IPS DF 6.9 (cell line): ENCODE measurements at regions not wholly inside any gene's neighbourhood (a gene's known extent, or its start where the extent isn't known, plus 50 kb on each side); places are given as distances from the start of the nearest gene placed in this dataset.
"Not testable (repeated sequence)": the region's sequence is repeated elsewhere in the genome, so short reads cannot be mapped to it uniquely, and the experiment has no call there.

ENCODE experiments used
- DNase-seq: peaks from one replicate; pipeline ENCODE4 v3.0.0-alpha.2; 2013; ENCODE audit warnings: low read depth, low spot score
- H3K27ac ChIP-seq: one replicate; pipeline ENCODE4 v1.5.1; 2013; ENCODE audit warnings: low read length, control low read depth
- H3K27me3 ChIP-seq: 2 replicates; pipeline ENCODE4 v1.6.1; 2013; ENCODE audit warnings: mild to moderate bottlenecking, low read length; ENCODE audit not compliant: control insufficient read depth, insufficient read depth
- H3K36me3 ChIP-seq: 2 replicates; pipeline ENCODE4 v1.6.1; 2013; ENCODE audit warnings: low read length; ENCODE audit not compliant: control insufficient read depth, insufficient read depth
- H3K4me1 ChIP-seq: 2 replicates; pipeline ENCODE4 v1.6.1; 2013; ENCODE audit warnings: low read length; ENCODE audit not compliant: control insufficient read depth, insufficient read depth
- H3K4me3 ChIP-seq: 2 replicates; pipeline ENCODE4 v1.5.1; 2013; ENCODE audit warnings: mild to moderate bottlenecking, low read length
- H3K9me3 ChIP-seq: 2 replicates; pipeline ENCODE4 v1.6.1; 2013; ENCODE audit warnings: low read length, inconsistent platforms; ENCODE audit not compliant: control insufficient read depth, insufficient read depth
- WGBS: extraction: QIAGEN DNeasy Blood & Tissue Kit; methylation state at CpG from one replicate; pipeline ENCODE4 v1.1.7; 2013; ENCODE audit warnings: mixed read lengths, missing lambda C conversion rate; ENCODE audit not compliant: insufficient read length, insufficient coverage; 5-methylcytosine and 5-hydroxymethylcytosine counted together

DNA sequence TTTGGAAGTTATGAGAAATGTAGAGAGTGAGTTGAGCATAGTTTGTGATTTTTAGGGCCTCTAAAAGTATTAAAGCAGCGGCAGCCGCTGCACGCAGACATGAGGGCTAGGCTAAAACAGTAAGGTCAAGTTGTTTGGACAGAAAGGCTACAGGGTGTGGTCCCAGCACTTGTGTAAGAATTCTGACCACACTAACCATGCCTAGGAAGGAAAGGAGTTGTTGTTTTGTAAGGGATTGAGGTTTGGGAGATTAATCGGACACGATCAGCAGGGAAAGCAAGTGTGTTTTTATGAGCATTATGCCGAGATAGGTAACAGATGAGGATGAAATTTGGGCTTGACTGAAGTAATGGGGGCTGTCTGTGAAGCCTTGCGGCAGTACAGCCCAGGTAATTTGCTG lies 117.9 kb downstream of the ADAMTS15 start:
- DNase-seq, H3K27ac ChIP-seq, H3K4me3 ChIP-seq, H3K4me1 ChIP-seq, H3K36me3 ChIP-seq, H3K9me3 ChIP-seq, H3K27me3 ChIP-seq: not testable (repeated sequence)
- WGBS = no CpG with 5 or more reads among the region's 7 CpGs

DNA sequence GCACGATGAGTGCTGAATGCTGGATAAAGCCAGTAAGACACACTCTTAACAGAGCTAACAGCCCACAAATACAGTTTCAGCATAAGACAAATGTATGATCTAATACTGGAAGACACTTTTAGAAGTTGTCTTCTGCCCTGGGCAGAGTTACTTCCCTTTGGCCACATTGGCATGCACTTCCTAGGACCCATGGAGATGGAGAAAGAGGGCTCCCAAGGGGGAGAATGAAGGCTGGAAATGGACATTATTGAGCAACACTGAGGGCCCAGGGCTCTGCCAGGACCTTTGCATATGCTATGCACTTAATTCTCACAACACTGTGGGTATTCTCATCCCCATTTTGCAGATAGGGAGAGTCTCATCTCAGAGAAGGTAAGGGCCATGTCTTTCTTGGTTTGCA lies 123.1 kb downstream of the ADAMTS15 start:
- Histone ChIP-seq H3K27ac (no peak overlapping the region), H3K4me3 (no peak overlapping the region), H3K9me3 (no peaks in the 10 kb centered on the region), H3K4me1 (no peaks in the 10 kb centered on the region), H3K27me3 (no peaks in the 10 kb centered on the region), H3K36me3 (no peaks in the 10 kb centered on the region)
- DNase-seq = no peak
- no CpG with 5 or more reads among the region's 1 CpG for WGBS

DNA sequence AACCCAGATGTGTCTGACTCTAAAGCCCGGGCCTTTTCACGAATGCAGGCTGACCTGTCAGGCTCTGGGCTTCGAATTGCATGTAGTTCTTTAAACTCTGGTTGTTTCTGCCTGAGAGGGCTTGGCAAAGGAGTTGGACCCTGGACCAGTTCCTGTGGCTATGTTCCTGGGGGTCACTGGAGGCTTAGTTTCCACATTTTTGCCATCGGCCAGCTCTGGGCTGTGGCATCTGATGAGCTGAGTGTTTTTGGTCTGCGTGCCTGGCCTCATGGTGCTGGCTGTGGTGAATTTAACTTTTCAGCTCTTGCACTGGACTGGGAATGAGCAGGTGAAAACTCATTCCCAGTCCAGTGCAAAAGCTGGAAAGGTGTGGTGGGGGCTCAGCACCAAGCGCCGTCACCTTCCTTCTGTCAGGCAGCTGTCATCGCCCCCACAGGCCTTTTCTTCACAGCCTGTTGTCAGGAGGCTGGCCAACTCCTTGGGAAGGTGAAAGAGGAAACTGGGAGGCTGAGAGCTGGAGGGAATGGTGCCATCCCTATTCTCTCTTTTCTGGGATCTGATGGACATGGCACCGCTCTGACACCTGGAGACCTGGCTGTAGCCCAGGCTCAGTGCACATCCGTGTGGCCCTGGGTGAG lies 123.6 kb downstream of the ADAMTS15 start:
- H3K4me1 ChIP-seq = no peaks in the 10 kb centered on the region
- H3K27me3 ChIP-seq = no peaks in the 10 kb centered on the region
- no peak overlapping the region for H3K4me3 ChIP-seq
- no peaks in the 10 kb centered on the region for H3K9me3 ChIP-seq
- DNase-seq = no peak
- no CpG with 5 or more reads among the region's 10 CpGs for WGBS
- no peaks in the 10 kb centered on the region for H3K36me3 ChIP-seq
- no peak overlapping the region for H3K27ac ChIP-seq

DNA sequence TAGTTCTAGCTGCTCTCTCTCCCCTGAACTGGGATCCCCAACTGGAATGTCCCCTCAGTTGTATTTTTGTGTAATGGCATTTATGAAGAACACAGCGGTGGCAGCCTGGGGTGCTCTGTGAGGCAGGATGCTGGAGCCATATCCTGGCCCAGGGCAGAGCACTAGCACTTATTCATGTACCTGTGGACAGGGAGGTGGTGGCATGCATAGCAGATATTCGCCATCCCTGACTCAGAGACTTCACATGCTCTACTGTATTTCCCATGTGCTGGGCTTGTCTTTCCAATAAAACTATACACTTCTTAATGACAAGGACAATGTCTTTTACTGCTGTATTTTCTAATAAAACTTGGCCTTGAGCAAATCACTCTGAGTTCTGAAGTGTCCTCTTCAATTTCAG lies 125.3 kb downstream of the ADAMTS15 start:
- Histone ChIP-seq H3K27ac (no peak overlapping the region), H3K4me3 (no peak overlapping the region), H3K9me3 (no peaks in the 10 kb centered on the region), H3K36me3 (no peaks in the 10 kb centered on the region), H3K4me1 (no peaks in the 10 kb centered on the region), H3K27me3 (no peaks in the 10 kb centered on the region)
- DNase-seq = no peak
- whole genome bisulfite sequencing = no CpG with 5 or more reads among the region's 2 CpGs

DNA sequence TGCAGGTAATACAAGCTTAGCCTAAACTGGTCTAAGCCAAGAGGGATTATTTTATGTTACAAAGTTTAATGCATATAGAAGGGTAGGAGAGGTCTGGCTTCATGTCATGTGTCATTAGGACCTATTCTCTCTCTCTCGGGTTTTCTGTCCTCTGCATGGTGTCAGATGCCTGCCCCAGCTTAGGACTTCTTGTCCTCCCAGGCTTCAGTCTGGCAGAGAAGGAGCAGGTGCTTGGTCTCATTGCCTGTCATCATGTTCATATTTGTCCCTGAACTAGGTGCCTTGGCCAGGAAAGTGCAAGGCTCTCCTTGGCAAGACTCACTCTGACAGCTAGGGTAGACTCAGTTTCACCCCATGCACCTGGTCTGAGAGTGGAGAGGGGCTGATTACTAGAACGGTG lies 126.3 kb downstream of the ADAMTS15 start:
- Histone ChIP-seq H3K36me3 (no peaks in the 10 kb centered on the region), H3K4me1 (no peaks in the 10 kb centered on the region), H3K9me3 (no peaks in the 10 kb centered on the region), H3K27ac (no peak overlapping the region), H3K4me3 (no peak overlapping the region), H3K27me3 (no peaks in the 10 kb centered on the region)
- WGBS = no CpG with 5 or more reads among the region's 2 CpGs
- no peak for DNase-seq

DNA sequence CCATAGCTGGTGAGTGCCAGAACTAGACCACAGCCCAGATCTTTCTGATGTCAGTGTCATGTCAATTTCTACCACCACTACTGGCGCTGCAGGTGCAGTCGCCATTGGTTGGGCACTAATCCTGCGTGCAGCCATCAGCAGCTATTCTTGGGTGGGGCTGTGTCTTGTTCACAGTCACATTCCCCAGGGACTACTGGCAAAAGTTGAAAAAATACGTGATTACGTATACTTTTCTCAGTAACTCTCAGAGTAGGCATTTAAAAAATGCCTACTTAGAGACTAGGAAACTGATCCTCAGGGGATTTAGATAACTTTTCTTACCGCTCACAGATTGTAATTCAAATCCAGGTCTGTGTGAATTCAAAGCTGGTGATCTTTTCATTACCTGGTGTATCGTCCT lies 127.7 kb downstream of the ADAMTS15 start:
- Histone ChIP-seq H3K36me3 (no peaks in the 10 kb centered on the region), H3K27me3 (no peaks in the 10 kb centered on the region), H3K4me3 (no peak overlapping the region), H3K4me1 (no peaks in the 10 kb centered on the region), H3K9me3 (no peaks in the 10 kb centered on the region), H3K27ac (no peak overlapping the region)
- WGBS = no CpG with 5 or more reads among the region's 7 CpGs
- no peak for DNase-seq

DNA sequence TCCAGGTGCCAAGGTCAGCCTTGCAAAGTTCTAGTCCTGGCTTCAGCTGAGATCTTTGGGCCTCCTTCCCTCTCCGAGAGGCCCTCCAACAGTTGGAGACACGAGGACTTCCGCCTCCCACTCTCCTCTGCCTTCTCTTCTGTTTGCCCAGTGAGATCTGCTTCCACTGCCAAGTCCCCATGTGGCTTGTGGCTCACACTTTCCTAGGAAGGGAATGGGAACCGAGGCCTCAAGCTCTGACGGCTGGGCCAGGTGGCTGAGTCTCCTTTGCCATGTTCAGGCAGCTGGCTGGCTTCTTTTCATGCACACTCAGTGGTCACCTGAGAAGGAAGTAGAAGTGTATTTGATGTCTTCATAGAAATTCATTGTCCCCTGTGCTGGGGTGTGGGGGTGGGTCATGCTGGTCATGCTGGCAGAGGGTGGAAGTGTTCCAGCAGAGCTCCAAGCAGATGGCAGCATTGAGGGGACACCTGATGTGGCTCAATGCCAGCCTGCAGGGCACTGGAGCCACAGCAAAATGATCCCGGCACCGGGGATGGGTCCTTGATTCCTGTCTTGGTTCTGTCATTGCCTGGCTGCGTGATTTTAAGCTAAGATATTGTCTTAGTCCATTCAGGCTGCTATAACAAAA lies 130.4 kb downstream of the ADAMTS15 start:
- Histone ChIP-seq H3K36me3 (no peaks in the 10 kb centered on the region), H3K27ac (no peak overlapping the region), H3K4me1 (no peaks in the 10 kb centered on the region), H3K4me3 (no peak overlapping the region), H3K27me3 (no peaks in the 10 kb centered on the region), H3K9me3 (no peaks in the 10 kb centered on the region)
- WGBS = no CpG with 5 or more reads among the region's 8 CpGs
- no peak for DNase-seq

DNA sequence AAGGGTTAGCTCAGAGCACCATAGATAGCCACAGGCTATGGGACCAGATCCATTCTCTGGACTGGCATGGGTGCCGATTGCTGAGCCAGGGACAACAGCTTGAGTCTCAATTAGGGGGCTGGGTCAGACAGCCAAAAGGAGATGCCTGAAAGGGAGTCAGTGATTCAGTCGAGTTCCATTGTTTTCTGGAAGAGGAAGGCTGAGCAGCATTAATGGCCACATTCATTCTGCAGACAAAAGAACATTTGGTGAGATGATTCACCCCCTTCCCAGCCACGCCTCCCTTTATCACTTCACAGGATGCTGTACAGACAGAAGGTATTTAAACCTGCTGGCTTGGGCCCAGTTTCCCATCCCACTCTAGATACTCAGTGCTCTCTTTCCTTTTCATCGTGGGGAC lies 131.9 kb downstream of the ADAMTS15 start:
- no peaks in the 10 kb centered on the region for H3K9me3 ChIP-seq
- peak; percentile 20 for DNase-seq
- H3K36me3 ChIP-seq = no peaks in the 10 kb centered on the region
- no peaks in the 10 kb centered on the region for H3K4me1 ChIP-seq
- no peak overlapping the region for H3K4me3 ChIP-seq
- no CpG with 5 or more reads among the region's 4 CpGs for WGBS
- H3K27ac ChIP-seq = no peak overlapping the region
- no peaks in the 10 kb centered on the region for H3K27me3 ChIP-seq

DNA sequence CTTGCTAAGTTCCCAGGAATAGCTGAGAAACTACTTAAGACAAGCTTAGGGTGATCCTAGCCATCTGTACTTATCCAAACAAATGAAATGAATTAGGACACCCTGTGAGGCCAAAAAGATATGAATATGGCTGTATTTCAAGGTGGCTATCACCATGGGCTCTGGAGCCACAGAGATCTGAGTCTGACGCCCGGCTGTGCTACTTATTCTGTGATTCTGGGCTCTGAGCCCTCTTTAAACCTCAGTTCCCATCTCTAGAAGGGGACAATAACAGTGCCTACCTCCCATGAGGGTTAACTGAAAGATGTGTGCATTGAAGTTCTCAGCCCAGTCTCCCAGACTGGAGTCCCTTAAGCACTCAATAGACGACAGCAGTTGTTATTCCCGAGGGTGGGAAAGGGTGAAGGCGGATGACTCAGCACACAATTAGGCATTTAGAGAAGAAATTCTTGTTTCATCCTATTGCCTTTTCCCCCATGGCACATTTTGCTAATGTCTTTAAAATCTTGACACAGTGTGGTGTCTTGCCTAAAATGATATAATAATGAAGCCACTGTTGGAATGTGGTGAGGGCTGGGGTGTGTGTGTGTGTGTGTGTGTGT lies 132.5 kb downstream of the ADAMTS15 start:
- Histone ChIP-seq H3K4me1 (no peaks in the 10 kb centered on the region), H3K36me3 (no peaks in the 10 kb centered on the region), H3K27ac (no peak overlapping the region), H3K27me3 (no peaks in the 10 kb centered on the region), H3K4me3 (no peak overlapping the region), H3K9me3 (no peaks in the 10 kb centered on the region)
- DNase-seq = no peak
- WGBS = no CpG with 5 or more reads among the region's 5 CpGs

DNA sequence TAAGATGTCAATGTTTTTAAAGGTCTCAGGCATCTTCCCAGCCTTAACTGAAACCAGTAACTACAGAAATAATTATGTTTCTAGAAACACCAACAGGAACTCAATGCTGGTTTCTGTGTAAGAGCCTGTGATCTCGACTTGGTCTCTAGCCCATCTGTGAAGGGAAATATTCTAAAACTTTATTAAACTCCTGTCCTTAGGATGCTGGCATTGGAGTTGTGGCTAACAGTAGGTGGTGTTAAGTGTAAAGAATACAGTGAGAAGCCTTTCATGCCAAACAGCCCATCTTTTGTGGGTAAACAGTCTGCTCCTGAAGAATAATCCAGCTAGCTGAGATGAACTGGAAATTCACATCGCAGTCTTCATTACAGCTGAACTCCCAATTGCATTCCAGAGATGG lies 133.2 kb downstream of the ADAMTS15 start:
- H3K4me1 ChIP-seq = no peaks in the 10 kb centered on the region
- no peaks in the 10 kb centered on the region for H3K36me3 ChIP-seq
- H3K9me3 ChIP-seq = no peaks in the 10 kb centered on the region
- H3K27ac ChIP-seq = no peak overlapping the region
- WGBS = no CpG with 5 or more reads among the region's 2 CpGs
- DNase-seq = no peak
- no peaks in the 10 kb centered on the region for H3K27me3 ChIP-seq
- no peak overlapping the region for H3K4me3 ChIP-seq

DNA sequence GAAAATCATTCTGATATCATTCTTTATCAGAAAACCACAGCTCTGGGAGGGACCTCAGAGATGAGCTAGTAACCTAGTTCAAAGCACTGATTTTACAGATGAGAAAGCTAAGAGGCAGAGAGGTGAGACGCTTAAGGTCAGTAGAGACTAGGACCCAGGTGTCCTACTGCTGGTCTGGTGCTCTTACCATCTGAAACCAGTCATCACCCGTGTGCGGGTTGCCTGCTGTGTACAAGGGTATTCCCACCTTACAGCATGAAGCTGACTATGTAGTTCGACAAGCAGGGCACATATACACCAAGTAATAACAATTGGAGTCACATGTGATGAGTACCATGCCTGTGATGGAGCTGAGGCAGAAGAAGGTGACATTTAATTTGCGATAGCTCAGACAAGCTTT lies 133.7 kb downstream of the ADAMTS15 start:
- WGBS = no CpG with 5 or more reads among the region's 5 CpGs
- H3K4me1 ChIP-seq = no peaks in the 10 kb centered on the region
- H3K27ac ChIP-seq = no peak overlapping the region
- no peak overlapping the region for H3K4me3 ChIP-seq
- DNase-seq = no peak
- no peaks in the 10 kb centered on the region for H3K27me3 ChIP-seq
- H3K36me3 ChIP-seq = no peaks in the 10 kb centered on the region
- no peaks in the 10 kb centered on the region for H3K9me3 ChIP-seq
